Transverse colon (tissue), 3 donors: ENCODE measurements at regions not wholly inside any gene's neighbourhood (a gene's known extent, or its start where the extent isn't known, plus 50 kb on each side); places are given as distances from the start of the nearest gene placed in this dataset.

ENCODE experiments used
- CTCF ChIP-seq, 5 experiments: fragments of 200-600 bp in 3 of 5; fragments of 450-650 bp in 2 of 5; sonication (generic) in 3 of 5; IDR thresholded peaks; 1 replicate in 2 of 5; 2 replicates in 3 of 5; pipeline ENCODE4 v1.5.1; 2016 to 2017; ENCODE audit warnings: antibody characterized with exemption in 5 of 5, inconsistent platforms in 3 of 5, mild to moderate bottlenecking in 2 of 5, moderate library complexity in 1 of 5
- EP300 ChIP-seq: sonication (generic); formaldehyde crosslinking; IDR thresholded peaks from one replicate; pipeline ENCODE4 v1.6.1; 2017; ENCODE audit warnings: antibody characterized with exemption, low read depth

DNA sequence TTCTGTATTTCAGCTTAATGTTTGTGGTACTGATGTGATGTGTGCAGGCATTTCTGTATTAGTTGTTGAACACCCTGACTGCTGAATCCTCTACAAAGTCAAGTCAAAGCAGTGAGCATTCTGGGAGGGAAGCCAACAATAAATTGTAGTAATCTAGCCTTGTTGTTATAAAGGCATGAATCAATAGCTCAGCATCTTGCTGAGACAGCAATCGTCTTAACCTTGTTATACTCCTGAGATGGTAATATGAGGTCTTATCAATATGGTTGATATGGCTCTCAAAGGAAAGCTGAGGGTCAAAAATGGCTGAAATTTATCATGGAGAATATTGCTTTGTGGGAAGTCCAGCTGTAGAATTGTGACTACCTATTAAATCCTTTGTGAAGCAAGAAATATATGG is 299.4 kb downstream of the DNAJB9 start:
- no peak for TF ChIP-seq CTCF (IDR thresholded peaks at IDR 0.05)
- TF ChIP-seq EP300, result no peak
